Vagina (tissue), 2 donors: ENCODE measurements at regions not wholly inside any gene's neighbourhood (a gene's known extent, or its start where the extent isn't known, plus 50 kb on each side); places are given as distances from the start of the nearest gene placed in this dataset.

ENCODE experiments used
- CTCF ChIP-seq, 3 experiments: fragments of 450-650 bp in 2 of 3; fragments of 200-600 bp in 1 of 3; sonication (generic) in 1 of 3; IDR thresholded peaks; one replicate each; pipeline ENCODE4 v1.5.1; 2017 to 2019; ENCODE audit warnings: antibody characterized with exemption in 3 of 3, mild to moderate bottlenecking in 2 of 3, moderate library complexity in 2 of 3
- POLR2AphosphoS5 ChIP-seq, 2 donors: sonication (generic); formaldehyde crosslinking; IDR thresholded peaks; one replicate each; pipeline ENCODE4 v1.9.0; 2017; ENCODE audit warnings: antibody characterized with exemption in 2 of 2, mild to moderate bottlenecking in 2 of 2, low read depth in 1 of 2; ENCODE audit not compliant: insufficient read depth in 1 of 2

GRCh38 chr5:148887123-148887881, 60.9 kb downstream of the ADRB2 start:
- TF ChIP-seq CTCF (IDR thresholded peaks at IDR 0.05): no peak
- no peak for TF ChIP-seq POLR2AphosphoS5 (IDR thresholded peaks at IDR 0.05; ENCODE audit: insufficient read depth in 1 of 2, low read depth in 1 of 2)
